ENCODE measurements at regions not wholly inside any gene's neighbourhood (a gene's known extent, or its start where the extent isn't known, plus 50 kb on each side); places are given as distances from the start of the nearest gene placed in this dataset.

- BruUV-seq (replicated peaks): no TSS peak
- H3K4me1 ChIP-seq (ENCODE audit: control insufficient read depth, insufficient read depth, low read length): no peaks in the 10 kb centered on the region
- no peak overlapping the region for H3K4me3 ChIP-seq (ENCODE audit: low read depth in 2 of 2, low read length in 2 of 2)
- TF ChIP-seq SIN3A (IDR thresholded peaks at IDR 0.05; ENCODE audit: borderline replicate concordance, insufficient read depth, low read depth, low read length): no peak
- TF ChIP-seq REST (IDR thresholded peaks at IDR 0.05; ENCODE audit: insufficient read depth in 1 of 2, low read depth in 2 of 2, low read length in 1 of 2): no peak
- TF ChIP-seq CTCF (IDR thresholded peaks at IDR 0.05): no peak
- no peak for TF ChIP-seq TCF7L2 (IDR thresholded peaks at IDR 0.05; ENCODE audit: low read depth, low read length)
- TF ChIP-seq POLR2AphosphoS5 (IDR thresholded peaks at IDR 0.05; ENCODE audit: low read depth, low read length): no peak
- H3K36me3 ChIP-seq (ENCODE audit: control insufficient read depth, insufficient read depth, low read length): no peaks in the 10 kb centered on the region
- no peak for ATAC-seq
- no peak for DNase-seq (ENCODE audit: low read depth, low spot score)
- intact Hi-C loops (cut with micrococcal nuclease; ENCODE audit: unreplicated experiment): no loop called here
- no peaks in the 10 kb centered on the region for H3K9me3 ChIP-seq (ENCODE audit: control insufficient read depth, insufficient read depth, low read depth, low read length)
- in situ Hi-C loops (cut with HindIII; ENCODE audit: low pct_unique_long_range_greater_than_20kb, low sequenced_read_pairs): no loop called here
- no peaks in the 10 kb centered on the region for H3K27me3 ChIP-seq (ENCODE audit: control insufficient read depth, insufficient read depth, low read length)
- POLR2A ChIA-PET: no interaction called here
- CTCF ChIA-PET: no interaction called here
- H3K27ac ChIP-seq (ENCODE audit: low read length): no peak overlapping the region
These were observed 1128.4 kb downstream of the SORCS3 start for GRCh38 chr10:105769248-105770184.

DNA sequence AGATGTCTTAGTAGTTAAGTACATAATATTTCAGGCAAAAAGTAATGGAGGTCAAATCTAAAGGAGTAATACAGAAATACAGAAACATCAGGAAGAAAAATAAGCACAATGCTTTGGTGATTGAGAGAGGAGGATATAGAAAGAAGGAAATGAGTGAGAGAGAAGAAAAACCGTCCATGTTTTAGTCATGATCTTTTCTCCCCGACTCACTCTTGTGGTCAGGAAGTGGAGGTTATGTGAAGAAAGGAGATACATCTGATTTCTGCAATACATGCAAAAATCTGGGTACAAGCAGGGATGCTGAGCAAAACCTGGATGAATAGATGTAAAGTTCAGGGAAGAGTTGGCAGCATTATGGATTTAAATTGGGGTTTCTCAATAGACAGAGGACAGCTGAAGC lies 1122.5 kb downstream of the SORCS3 start:
- Histone ChIP-seq H3K4me1 (ENCODE audit: control insufficient read depth, insufficient read depth, low read length) (no peaks in the 10 kb centered on the region), H3K4me3 (ENCODE audit: low read depth in 2 of 2, low read length in 2 of 2) (no peak overlapping the region), H3K9me3 (ENCODE audit: control insufficient read depth, insufficient read depth, low read depth, low read length) (no peaks in the 10 kb centered on the region), H3K27me3 (ENCODE audit: control insufficient read depth, insufficient read depth, low read length) (no peaks in the 10 kb centered on the region), H3K27ac (ENCODE audit: low read length) (no peak overlapping the region), H3K36me3 (ENCODE audit: control insufficient read depth, insufficient read depth, low read length) (no peaks in the 10 kb centered on the region)
- ChIA-PET POLR2A (no interaction called here), CTCF (no interaction called here)
- intact Hi-C loops (cut with micrococcal nuclease; ENCODE audit: unreplicated experiment): no loop called here
- BruUV-seq (replicated peaks): no TSS peak
- in situ Hi-C loops (cut with HindIII; ENCODE audit: low pct_unique_long_range_greater_than_20kb, low sequenced_read_pairs): no loop called here
- ATAC-seq: no peak
- DNase-seq (ENCODE audit: low read depth, low spot score): no peak
- no peak for TF ChIP-seq CTCF (IDR thresholded peaks at IDR 0.05)
- no peak for TF ChIP-seq POLR2AphosphoS5 (IDR thresholded peaks at IDR 0.05; ENCODE audit: low read depth, low read length)
- TF ChIP-seq TCF7L2 (IDR thresholded peaks at IDR 0.05; ENCODE audit: low read depth, low read length): no peak
- TF ChIP-seq SIN3A (IDR thresholded peaks at IDR 0.05; ENCODE audit: borderline replicate concordance, insufficient read depth, low read depth, low read length): no peak
- no peak for TF ChIP-seq REST (IDR thresholded peaks at IDR 0.05; ENCODE audit: insufficient read depth in 1 of 2, low read depth in 2 of 2, low read length in 1 of 2)

Measured in Panc1 (cell line).